Fibroblast of mammary gland (primary cell): ENCODE measurements at regions not wholly inside any gene's neighbourhood (a gene's known extent, or its start where the extent isn't known, plus 50 kb on each side); places are given as distances from the start of the nearest gene placed in this dataset.

Source experiments
- DNase-seq: peaks from one replicate; pipeline ENCODE4 v3.0.0-alpha.2; 2010; ENCODE audit warnings: low read depth
- H3K4me3 ChIP-seq: 2 replicates; pipeline ENCODE4 v1.5.1; 2011; ENCODE audit warnings: low read depth, mild to moderate bottlenecking, low read length, moderate library complexity; ENCODE audit not compliant: control insufficient read depth
- TF ChIP-seq, protein P1 (sequence below): conservative IDR thresholded peaks from 2 replicates; pipeline ENCODE4 v1.5.1; 2011; ENCODE audit warnings: low read depth, low read length, inconsistent platforms; ENCODE audit not compliant: control insufficient read depth, insufficient read depth

DNA sequence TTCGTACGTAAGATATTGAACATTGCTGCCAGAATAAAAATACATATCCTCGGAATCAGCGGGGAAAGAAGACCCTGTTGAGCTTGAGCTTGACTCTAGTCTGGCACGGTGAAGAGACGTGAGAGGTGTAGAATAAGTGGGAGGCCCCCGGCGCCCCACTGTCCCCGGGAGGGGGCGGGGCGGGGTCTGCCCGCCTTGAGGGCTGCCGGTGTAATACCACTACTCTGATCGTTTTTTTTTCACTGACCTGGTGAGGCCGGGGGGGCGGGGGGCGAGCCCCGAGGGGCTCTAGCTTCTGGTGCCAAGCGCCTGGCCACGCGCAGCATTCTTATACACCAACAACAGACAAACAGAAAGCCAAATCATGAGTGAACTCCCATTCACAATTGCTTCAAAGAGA lies 324.0 kb upstream of the REG3G start:
- peak; percentile 1 for DNase-seq
- H3K4me3 ChIP-seq, result no peak overlapping the region
- TF ChIP-seq, protein P1, sequence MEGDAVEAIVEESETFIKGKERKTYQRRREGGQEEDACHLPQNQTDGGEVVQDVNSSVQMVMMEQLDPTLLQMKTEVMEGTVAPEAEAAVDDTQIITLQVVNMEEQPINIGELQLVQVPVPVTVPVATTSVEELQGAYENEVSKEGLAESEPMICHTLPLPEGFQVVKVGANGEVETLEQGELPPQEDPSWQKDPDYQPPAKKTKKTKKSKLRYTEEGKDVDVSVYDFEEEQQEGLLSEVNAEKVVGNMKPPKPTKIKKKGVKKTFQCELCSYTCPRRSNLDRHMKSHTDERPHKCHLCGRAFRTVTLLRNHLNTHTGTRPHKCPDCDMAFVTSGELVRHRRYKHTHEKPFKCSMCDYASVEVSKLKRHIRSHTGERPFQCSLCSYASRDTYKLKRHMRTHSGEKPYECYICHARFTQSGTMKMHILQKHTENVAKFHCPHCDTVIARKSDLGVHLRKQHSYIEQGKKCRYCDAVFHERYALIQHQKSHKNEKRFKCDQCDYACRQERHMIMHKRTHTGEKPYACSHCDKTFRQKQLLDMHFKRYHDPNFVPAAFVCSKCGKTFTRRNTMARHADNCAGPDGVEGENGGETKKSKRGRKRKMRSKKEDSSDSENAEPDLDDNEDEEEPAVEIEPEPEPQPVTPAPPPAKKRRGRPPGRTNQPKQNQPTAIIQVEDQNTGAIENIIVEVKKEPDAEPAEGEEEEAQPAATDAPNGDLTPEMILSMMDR, result no peak

DNA sequence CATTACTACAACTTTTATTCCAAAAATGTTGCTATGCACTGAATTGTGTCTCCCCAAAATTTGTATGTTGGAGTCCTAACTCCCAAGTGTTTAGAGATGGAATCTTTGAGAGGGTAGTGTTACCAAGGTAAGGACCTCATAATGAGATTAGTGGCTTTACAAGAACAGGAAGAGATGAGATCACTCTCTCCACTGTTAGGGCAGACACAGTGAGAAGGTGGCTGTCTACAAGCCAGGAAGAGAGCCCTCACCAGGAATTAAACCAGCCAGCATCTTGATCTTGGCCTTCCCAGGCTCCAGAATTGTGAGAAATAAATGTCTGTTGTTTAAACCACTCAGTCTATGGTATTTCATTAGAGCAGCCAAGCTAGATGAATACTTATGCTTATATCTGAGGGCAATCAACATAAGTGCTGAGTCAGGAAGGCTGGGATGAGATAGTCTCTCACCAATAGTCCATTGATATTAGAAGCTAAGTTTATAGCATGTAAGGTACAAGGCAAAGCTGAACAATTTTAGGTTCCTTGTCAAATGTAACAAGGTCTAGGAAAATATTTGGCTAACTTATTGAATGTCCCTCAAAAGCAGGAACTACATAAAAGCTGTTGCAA lies 317.6 kb upstream of the REG3G start:
- DNase-seq, result no peak
- TF ChIP-seq, protein P1, result no peak
- H3K4me3 ChIP-seq, result no peak overlapping the region

- no peak for DNase-seq
- H3K4me3 ChIP-seq, result no peak overlapping the region
- TF ChIP-seq, protein P1, result no peak
Observed at GRCh38 chr2:78710632-78711375, 314.7 kb upstream of the REG3G start.

- TF ChIP-seq, protein P1, result no peak
- H3K4me3 ChIP-seq, result no peak overlapping the region
- no peak for DNase-seq
Observed at GRCh38 chr2:78715293-78715692, 310.2 kb upstream of the REG3G start.

DNA sequence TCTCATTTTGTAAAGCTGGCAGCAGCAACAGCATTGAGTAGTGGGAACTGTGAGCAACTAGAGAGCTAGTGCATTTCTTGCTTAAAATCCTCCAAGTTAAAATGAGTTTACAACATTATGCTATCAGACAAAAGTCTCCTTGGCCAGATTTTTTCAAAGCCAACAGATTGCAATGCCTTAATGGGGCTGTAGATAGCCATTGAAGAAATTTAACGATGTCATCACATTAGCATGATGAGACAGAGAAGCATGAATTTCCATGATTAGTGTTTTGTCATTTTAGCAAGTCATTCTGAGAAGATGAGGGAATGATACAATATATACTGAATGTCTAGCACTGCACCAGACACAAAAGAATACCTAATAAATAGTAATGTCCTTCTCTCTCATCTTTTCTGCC lies 307.5 kb upstream of the REG3G start:
- DNase-seq, result no peak
- no peak overlapping the region for H3K4me3 ChIP-seq
- TF ChIP-seq, protein P1, result no peak

DNA sequence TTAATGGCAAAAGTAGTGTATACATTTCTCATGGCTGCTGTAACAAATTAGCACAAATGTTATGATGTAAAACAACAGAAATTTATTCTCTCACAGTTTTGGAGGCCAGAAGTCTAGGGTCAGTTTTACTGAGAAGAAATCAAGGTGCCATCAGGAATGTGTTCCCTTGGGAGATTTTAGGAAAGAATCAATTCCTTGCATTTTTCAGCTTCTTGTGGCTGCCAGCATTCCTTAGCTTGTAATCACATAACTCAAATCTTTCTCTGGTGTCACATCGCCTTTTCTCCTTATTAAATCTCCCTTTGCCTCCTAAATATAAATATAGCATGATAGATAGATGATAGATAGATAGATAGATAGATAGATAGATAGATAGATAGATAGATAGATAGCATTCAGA lies 307.0 kb upstream of the REG3G start:
- TF ChIP-seq, protein P1, result no peak
- H3K4me3 ChIP-seq, result no peak overlapping the region
- no peak for DNase-seq
